ENCODE measurements at regions not wholly inside any gene's neighbourhood (a gene's known extent, or its start where the extent isn't known, plus 50 kb on each side); places are given as distances from the start of the nearest gene placed in this dataset.
"Not testable (repeated sequence)": the region's sequence is repeated elsewhere in the genome, so short reads cannot be mapped to it uniquely, and the experiment has no call there.

DNA sequence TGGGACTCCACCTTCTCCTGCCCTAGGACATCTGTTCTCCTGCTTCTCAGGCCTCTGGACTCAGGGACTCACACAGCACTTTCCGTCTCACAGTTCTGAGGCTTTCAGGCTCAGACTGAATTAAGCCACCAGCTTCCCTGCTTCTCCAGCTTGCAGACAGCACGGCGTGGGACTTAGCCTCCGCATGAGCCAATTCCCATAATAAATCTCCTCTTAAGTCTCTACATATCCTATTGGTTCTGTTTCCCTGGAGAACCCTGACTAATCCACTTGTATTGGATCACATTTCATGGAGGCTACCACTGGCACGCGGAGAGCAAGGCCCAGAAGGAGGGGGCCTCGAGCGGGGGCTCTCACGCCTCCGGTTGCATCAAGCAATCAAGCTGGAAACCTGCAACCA is 1313.6 kb downstream of the TBC1D22A start:
- no peak for DNase-seq

DNA sequence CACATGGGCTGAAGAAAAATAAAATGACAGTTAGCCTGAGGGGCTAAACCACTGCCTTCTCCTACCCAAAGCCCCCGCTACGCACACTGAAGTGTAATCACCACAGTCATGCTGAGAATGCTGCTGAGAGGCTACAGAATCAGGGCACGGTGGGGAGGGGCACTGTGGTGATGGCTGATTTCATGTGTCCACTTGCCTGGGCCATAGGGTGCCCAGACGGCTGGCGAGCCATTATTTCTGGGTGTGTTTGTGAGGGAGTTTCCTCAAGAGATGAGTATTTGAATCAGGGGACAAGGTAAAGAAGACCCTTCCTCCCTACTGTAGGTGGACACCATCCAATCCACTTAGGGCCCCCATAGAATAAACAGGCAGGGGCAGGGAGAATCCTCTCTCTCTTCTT is 1313.2 kb downstream of the TBC1D22A start:
- DNase-seq, result no peak

DNA sequence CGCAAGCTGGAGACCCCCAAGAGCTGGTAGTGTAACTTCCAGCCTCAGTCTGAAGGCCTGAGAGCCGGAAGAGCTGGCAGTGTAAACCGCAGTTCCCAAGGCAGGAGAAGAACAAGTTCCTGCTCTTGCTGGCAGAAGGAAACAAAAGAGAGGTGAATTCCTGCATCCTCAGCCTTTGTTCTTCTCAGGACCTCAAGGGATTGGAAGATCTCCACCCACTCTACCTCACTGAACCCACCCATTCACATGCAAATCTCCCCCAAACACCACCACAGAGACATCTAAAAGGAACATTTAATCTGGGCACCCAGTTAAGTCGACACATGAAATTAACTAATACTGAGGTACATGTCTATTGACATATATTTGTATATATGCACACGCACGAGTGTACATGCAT is 1310.3 kb downstream of the TBC1D22A start:
- no peak for DNase-seq

DNA sequence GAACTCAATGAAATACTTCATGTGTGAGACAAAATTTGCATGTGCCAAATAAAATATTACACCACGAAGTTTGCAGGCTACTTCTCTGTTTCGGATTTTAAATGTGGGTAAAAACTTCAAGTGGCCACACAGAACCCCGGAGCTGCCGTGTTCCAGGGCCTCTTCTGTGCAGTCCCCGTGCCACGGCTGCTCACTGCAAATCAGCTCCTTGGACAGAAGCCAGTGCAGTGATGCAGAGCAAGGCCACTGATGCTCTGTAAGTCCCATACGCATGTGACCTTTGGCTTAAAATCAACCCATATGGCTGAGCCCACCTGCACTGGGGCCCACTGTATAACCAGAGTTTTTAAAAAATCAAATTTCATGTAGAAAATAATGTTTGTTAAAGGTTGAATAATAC is 1309.4 kb downstream of the TBC1D22A start:
- DNase-seq, result no peak

DNA sequence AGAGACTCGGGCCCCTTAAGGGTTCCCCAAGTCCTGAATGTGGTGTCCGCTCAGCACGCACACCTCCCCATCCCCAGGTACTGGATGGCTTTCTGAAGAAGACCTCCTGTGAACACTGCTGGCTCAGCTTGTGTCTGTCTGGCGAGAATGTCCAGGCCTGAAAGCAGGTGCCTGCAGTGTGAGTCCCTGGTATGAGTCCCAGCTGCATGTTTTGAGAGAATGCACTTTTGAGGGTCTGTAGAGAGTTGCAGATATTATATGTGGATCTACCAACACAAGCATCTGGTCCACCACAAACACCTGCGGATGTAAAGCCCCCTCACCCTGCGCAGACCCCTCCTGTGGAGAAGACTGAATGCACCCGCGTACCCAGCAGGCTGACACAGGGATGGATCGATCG is 1308.9 kb downstream of the TBC1D22A start:
- DNase-seq, result no peak

DNA sequence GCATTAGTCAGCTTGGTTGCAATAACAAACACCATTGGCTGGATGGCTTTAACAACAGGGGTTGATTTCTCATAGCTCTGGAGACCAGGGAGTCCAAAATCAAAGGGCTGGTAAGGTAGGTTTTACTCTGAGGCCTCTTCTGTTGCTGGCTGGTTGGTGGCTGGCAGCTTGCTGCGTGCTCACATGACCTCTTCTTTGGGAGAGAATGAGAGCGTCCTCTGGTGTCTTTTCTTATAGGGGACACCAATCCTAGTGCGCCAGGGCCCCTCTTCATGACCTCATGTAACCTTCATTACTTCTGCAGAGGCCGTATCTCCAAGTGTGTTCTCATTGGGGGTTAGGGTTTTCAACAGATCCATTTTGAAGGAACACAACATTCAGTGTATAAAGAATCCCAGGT is 1308.3 kb downstream of the TBC1D22A start:
- no peak for DNase-seq

DNA sequence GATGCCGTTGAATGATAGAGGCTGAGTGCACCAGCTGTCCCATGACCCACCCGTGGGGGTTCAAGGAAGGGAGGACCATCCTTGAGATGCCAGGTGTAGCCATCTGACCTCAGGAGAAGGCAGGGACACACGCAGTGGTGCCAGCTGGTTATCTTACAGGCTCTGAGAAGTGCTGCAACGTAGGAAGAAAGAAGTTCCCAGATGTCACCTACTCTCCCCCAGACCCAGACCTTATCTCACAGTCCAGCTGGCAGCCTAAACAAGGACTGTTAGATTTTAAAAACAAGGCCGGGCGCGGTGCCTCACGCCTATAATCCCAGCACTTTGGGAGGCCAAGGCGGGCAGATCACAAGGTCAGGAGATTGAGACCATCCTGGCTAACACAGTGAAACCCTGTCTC is 1307.6 kb downstream of the TBC1D22A start:
- DNase-seq, result no peak

DNA sequence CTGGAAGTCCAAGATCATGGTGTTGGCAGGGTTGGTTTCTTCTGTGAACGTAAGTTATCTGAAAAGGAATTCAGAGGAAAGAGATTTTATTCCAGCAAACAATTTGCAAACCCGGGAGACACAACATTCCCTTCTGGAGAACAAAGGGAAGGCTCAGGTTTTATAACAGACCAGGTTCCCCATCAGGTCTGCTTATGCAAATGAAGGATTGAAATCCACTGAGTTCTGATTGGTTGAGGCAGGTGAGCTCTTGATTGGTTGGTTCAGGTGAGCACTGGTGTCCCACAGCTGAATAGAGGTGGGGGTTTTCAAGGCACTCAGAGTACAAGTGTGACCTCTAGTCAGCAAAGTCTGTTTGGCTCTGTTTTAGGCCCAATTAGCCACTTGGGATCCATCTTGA is 1306.8 kb downstream of the TBC1D22A start:
- DNase-seq, result no peak

DNA sequence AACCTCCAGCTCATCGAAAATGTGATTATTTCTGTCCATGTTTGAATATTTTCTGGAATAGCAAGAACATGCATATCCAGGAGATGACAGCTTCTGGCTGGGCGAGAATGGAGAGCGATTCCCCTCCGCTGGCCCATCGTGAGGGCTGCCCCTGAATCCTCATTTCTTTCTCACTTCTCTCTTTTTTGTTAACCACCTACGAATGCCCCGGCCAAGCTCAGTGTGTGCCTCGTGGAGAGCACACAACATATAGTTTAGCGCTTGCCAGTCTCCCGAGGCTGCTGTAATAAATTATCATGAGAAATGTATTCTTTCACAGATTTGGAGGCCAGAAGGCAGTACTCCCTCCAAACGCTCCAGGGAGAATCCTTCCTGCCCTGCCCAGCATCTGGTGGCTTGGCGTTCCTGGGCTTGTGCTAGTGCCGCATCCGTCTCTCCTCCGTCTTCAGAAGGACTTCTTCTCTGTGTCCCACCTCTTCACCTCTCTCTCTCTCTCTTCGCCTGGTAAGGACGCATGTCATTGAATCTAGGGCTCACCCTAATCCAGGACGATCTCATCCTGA is 1306.0 kb downstream of the TBC1D22A start:
- no peak for DNase-seq

DNA sequence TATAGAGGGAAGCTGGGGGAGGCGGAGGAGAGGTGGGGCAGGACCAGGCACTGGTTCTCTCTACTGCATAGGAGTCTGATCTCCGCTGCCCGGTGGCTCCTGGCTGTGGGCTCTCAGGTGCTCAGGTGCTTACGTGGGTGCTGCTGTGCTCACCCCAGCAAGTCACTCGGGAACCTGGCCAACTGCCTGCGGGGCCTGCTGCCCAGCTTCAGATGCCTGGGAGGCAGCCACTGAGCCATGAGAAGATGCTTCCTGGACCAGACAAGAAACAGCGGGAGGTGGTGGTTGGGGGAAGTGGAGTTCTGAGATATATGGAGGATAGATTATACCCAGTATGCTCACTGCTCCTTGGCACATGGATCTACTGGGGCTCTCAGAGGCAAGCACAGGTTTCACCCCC is 1303.4 kb downstream of the TBC1D22A start:
- no peak for DNase-seq

DNA sequence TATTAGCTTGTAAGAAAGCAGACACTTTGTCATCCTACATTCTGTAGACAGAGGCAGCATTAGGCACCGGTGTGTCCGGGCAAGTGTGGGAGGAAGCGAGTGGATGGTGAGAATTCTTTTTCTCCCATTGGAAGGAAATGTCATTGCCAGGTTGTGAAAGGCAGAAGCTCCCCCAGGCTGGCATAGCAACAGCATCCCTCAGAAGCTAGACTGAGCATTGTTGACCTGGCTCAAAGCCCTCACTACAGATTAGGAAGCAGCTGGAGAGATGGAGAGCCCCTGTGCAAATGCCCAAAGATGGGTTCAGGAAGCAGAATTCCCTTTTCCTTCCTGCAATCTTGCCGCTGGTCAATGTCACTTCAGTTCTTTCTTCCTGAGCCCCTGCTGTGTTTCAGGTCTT is 1299.3 kb downstream of the TBC1D22A start:
- DNase-seq, result no peak

DNA sequence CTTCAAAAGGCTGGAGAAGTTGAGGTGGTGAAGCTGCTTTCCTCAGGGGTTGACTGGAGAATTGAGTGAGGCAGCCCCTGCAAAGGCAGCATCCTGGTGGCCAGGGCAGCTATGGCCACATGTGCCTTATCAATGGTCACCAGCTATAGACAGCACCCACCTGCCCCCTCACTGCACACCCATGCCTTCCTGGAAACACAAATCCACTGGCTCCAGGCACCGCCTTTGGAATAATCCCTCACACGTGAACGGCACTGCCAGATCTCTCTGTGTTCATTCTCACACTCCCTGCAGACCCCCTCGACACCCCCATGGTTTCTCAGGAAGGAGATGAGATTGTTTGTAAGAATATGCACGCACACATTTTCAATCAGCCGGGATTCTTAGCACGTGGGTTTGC is 1297.8 kb downstream of the TBC1D22A start:
- no peak for DNase-seq

DNA sequence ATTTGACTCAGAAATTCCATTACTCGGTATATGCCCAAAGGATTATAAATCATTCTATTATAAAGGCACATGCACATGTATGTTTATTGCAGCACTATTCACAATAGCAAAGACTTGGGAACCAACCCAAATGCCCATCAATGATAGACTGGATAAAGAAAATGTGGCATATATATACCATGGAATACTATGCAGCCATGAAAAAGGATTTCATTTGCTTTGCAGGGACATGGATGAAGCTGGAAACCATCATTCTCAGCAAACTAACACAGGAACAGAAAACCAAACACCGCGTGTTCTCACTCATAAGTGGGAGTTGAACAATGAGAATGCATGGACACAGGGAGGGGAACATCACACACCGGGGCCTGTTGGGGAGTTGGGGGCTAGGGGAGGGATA is 1297.1 kb downstream of the TBC1D22A start:
- not testable (repeated sequence) for DNase-seq

DNA sequence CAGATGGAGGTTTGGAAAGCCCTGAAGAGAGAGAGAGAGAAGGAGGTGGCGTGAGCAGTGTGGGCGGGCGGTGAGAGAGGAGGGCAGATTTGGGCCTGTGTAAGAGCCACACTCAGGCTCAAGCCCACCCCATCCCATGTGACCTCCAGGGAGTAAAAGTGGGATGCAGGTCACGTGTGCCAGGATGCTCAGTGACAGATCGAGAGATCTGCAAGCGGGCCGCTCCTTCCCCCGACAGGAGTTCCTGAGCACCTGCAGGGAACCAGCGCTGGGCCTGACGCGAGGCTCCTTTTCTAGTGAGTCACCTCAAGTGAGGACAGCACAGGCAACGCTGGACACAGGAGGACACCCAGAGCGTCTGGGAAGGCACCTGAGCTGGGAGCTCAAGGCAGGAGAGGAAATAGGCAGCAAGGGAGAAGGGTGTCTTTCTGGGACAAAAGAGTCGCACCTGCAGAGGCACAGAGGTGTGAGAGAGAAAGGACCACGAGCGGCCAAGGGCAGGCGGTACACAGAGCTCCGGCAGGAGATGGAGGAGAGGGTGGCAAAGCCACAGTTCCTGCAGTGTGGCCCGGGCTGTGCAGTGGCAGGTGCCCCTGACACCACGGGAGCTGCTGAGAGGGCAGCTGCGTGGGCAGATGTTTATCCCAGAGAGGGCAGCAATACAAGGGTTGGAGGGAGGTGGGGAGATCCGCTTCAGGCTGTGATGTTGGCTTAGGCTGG is 1294.8 kb downstream of the TBC1D22A start:
- no peak for DNase-seq

DNA sequence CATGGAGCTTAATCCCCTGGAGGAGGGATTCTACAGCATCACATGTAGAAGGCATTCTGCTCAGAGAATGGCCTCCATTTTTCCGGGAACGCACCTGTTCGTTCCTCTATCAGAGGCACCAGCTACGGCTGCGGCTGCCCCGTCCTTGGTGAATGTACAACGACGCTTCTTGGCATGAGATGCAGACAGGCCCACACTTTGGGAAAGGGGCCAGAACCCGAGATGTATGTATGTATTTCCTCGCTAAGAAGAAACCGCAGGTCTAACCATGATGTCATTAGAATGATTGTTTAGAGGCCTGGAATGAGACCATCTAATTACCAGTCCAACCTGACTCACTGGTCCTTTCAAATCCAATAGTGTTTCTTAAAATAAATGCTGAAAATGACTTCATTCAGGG is 1293.4 kb downstream of the TBC1D22A start:
- DNase-seq, result no peak

DNA sequence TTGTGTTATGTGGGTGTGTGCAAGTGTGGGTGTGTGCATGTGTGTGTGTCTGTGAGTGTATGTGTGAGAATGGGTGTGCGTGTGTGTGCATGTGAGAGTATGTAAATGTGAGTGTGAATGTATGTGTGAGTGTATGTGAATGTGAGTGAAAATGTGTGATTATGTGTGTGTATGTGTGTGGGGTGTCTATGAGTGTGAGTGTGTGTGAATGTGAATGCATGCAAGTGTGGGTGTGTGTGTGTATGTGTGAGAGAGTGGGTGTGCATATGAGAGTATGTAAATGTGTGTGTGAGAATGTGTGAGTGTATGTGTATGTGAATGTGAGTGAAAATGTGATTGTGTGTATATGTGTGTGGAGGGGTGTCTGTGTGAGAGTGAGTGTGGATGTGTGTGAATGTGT is 1292.7 kb downstream of the TBC1D22A start:
- DNase-seq, result no peak

DNA sequence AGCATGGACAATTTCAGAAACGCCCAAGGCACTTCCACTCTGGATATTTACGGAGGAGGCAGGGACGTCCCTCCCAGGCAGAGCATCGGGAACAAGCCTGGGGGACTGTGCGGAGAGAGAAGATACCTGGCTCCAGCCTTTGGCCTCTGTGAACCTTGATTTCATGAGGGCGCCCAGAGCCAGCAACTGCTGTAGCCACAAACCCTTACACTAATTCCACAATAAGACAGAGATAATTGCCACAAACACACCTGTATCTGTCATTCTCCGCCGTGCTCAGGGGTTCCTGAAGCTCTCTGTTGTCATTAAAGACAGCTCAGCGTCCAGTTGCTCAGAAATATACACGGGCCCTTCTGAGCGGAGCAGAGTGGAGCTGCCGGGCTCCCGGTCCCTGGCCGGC is 1292.1 kb downstream of the TBC1D22A start:
- DNase-seq, result no peak

DNA sequence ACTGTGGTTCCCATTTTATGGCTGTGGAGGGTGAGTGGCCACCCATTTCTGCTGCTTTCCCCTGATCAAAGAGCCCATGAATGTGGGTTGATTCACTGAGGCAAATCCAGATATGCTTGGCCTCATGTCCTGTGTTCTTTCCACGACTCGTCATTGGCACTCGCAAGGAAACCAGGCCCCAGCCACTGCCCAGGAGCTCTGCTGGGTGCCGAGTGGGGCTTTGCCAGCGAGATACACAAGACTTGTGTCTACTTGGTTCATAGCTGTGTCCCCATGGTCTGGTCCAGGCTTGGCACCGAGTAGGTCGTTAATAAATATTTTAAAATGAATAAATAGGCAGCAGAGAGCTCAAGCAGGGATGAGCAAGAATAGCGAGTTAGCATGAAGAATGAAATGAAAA is 1291.5 kb downstream of the TBC1D22A start:
- no peak for DNase-seq

DNA sequence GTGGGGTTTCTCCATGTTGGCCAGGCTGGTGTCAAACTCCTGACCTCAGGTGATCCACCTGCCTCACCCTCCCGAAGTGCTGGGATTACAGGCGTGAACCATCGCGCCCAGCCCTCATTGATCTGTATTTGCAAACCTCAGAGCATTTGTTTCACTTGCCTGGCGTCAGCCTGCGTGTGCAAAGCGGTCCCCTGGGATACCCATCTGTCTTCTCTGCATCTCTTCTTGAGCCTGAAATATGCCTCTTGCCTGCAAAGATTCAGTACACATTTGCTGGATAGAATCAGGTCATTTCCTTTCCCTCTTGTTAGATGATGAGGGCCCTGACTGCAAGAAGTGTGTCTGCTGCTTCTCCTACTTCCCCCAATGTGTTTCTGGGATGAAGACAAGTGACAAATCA is 1291.0 kb downstream of the TBC1D22A start:
- no peak for DNase-seq

DNA sequence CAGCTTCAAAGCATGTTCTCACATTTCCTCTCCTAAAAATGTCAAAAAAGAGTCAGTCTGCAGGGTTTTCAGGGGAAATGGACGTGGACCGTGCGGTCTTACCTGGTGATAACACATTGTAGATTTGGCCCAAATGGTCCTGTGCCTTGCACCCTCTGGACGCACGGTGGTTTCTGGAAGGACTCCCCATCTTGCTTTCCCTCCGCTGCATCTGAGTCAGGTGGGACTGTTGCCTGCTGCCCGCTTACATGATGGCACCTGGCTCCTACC is 1290.1 kb downstream of the TBC1D22A start:
- no peak for DNase-seq

DNA sequence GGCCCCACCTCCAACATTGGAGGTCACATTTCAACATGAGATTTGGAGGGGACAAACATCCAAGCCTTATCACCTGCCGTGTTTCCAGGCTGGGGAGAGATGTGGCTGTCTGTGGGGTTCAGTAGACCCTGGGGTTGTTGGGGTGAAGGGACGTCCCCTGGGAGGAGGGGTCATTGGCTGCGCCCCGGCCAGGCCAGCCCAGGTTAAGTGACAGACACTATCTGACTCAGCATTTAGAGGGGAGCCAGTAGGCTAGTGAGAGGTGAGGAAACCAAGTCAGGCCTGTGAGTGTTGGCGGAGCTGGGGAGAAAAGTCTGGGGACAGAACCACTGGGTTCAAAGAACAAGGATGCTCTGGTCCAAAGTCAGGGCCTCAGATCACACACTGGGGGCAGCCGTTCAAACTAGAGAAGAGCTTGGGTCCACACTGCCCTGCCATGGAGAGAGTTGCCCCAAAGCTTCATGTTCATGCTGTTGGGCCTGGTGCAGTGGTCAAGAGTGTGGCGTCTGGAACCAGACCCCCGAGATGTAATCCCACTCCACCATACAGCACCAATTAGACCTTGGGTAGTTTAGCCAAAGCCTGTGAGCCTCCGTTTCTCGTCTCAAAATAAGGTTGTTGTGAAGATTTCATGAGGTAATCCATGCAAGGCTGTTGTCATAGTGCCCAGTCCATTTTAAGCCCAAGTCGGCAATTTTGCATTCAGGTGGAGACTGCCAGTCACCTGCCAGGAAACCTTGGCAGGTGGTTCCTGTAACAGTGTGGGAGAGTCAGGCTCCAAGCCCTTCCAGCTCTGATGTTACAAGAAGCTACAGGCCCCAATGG is 1289.6 kb downstream of the TBC1D22A start:
- DNase-seq, result no peak

DNA sequence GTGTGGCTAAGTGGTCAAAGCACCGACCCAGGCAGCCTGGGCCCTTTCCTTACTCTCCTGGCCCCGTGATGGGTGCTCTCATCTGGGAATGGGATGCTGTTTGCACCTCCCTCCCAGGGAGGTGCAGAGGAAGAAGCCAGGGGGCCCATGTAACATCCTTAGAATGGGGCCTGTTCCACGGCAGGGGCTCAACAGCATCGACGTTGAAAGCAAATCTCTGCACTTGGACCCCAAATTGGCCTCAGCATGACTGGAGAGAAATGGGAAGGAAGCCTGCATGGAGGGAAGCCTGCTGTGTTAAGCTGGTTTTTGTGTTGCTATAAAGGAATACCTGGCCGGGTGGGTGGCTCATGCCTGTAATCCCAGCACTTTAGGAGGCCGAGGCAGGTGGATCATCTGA is 1288.4 kb downstream of the TBC1D22A start:
- DNase-seq, result no peak

DNA sequence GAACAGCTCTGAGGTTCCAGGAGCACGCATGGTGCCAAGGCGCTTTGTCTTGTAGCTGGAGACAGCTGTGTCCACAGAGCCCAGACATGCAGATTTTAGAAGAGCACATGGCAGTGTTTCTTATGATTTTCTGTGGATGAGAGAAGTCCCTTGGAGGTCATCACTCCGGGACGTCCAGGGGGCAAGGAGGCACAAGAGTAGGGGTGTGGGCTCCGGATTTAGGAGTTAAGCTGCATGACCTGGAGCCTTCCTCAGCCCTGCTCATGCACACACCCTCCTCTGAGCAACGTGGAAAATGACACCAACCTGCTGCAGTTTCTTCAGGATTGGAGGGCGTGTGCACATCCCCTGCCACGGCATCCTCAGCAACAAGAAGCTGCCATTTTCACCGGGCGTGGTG is 1286.7 kb downstream of the TBC1D22A start:
- DNase-seq, result no peak

DNA sequence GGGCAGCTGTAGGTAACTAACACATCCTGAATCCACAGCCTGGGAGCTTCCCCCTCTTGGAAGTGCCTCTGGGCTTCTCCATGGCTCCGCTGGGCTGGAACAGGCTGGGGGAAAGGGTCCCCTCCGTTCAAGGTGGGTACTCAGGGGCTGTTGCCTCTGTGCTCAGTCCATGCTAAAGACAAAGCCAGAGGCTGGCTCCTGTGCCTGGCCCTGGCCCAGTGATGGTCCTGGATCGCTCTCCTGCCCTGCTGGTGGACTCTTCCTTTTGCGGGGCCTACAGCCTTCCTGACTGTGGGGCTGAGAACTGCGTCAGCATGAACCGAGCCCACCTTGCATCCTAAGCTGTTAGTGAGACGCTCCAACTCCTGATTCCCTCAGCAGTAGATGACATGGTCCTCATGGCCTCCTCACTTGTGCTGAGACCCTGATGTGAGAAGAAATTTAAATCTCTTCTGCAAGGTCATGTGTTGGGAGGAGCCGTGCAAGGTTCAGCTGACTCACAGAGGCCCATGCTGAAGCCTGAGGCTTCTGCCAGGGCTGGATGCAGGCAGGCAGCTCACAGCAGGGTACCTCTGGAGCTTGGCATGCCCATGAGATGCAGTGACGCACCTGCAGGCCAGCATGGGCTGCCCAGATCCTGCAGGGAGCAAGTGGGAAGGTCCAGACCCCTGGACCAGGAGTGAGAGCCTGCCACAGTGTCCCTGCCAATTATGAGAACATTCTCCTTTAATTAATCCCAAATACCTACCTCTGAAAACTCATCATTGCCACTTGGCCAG is 1285.5 kb downstream of the TBC1D22A start:
- DNase-seq, result no peak

Measured in activated T-cell treated with anti-CD3 and anti-CD28 coated beads, Interleukin-2, amount 50 U/mL, for 48 hours (primary cell).